ENCODE measurements at regions not wholly inside any gene's neighbourhood (a gene's known extent, or its start where the extent isn't known, plus 50 kb on each side); places are given as distances from the start of the nearest gene placed in this dataset.

DNA sequence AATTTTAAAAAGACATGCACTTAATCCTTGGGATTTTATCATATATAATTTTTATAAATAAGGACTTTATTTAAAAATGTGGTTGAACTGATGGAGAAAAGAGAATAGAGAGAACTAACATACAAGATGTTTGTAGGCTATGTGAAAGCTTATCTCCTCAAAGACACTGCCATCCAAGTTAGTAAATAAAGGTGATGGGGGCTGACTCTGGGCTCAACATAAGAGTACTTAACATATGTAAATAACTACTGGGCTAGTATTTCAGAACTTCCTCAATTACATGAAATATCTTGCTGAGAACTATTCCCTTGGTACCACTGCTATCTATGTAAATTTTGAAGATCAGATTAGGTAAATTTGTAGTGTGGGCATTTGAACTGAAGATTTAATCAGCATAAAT, 1017.3 kb upstream of the PCDH20 start:
- TF ChIP-seq E2F4 (IDR thresholded peaks at IDR 0.05; ENCODE audit: low read depth, low read length) (no peak), YY1 (IDR thresholded peaks at IDR 0.05; ENCODE audit: low read depth, low read length) (no peak)
